Heart right ventricle (tissue), 16 donors: ENCODE measurements at regions not wholly inside any gene's neighbourhood (a gene's known extent, or its start where the extent isn't known, plus 50 kb on each side); places are given as distances from the start of the nearest gene placed in this dataset.
"Not testable (repeated sequence)": the region's sequence is repeated elsewhere in the genome, so short reads cannot be mapped to it uniquely, and the experiment has no call there.

Source experiments
- ATAC-seq, 8 donors: fragments of 200-7000 bp; cut with Tn5 transposase; one replicate each; pipeline ENCODE4 v1.9.1; 2020; ENCODE audit warnings: mild to moderate bottlenecking in 8 of 8, moderate library complexity in 8 of 8, moderate number of reproducible peaks in 1 of 8
- DNase-seq, 2 donors: peaks; one replicate each; pipeline ENCODE4 v3.0.0-alpha.2; 2020
- H3K27ac ChIP-seq, 10 donors: fragments of 200-600 bp; sonication (generic) in 2 of 10; one replicate each; pipeline versions ENCODE4 v1.5.0 to v1.8.0; 2020 to 2022; ENCODE audit warnings: mild to moderate bottlenecking in 3 of 10
- H3K27me3 ChIP-seq, 7 donors: fragments of 200-600 bp; one replicate each; pipeline ENCODE4 v1.8.0; 2021 to 2022; ENCODE audit warnings: mild to moderate bottlenecking in 2 of 7
- H3K36me3 ChIP-seq, 9 donors: fragments of 200-600 bp; sonication (generic) in 1 of 9; one replicate each; pipeline versions ENCODE4 v1.5.0 to v1.8.0; 2020 to 2022; ENCODE audit warnings: mild to moderate bottlenecking in 2 of 9
- H3K4me1 ChIP-seq, 9 donors: fragments of 200-600 bp; sonication (generic) in 1 of 9; one replicate each; pipeline versions ENCODE4 v1.5.0 to v1.8.0; 2020 to 2022; ENCODE audit warnings: mild to moderate bottlenecking in 4 of 9
- H3K4me3 ChIP-seq, 10 donors: fragments of 200-600 bp; sonication (generic) in 2 of 10; one replicate each; pipeline versions ENCODE4 v1.5.0 to v1.8.0; 2020 to 2022; ENCODE audit warnings: mild to moderate bottlenecking in 7 of 10, moderate library complexity in 2 of 10
- H3K9me3 ChIP-seq, 11 donors: fragments of 200-600 bp in 10 of 11; sonication (generic) in 2 of 11; one replicate each; pipeline versions ENCODE4 v1.5.0 to v1.8.0; 2013 to 2022; ENCODE audit warnings: mild to moderate bottlenecking in 2 of 11, control low read depth in 1 of 11, moderate library complexity in 1 of 11
- CTCF ChIP-seq, 9 donors: fragments of 200-600 bp; sonication (generic) in 2 of 9; IDR thresholded peaks; one replicate each; pipeline versions ENCODE4 v1.5.0 to v1.8.0; 2021 to 2022; ENCODE audit warnings: antibody characterized with exemption in 9 of 9, mild to moderate bottlenecking in 5 of 9, moderate library complexity in 1 of 9
- WGBS, 2 donors: extraction: QIAGEN DNeasy Blood & Tissue Kit; methylation state at CpG; one replicate each; pipeline ENCODE4 v1.1.7; 2013; ENCODE audit warnings: inconsistent platforms in 1 of 2; 5-methylcytosine and 5-hydroxymethylcytosine counted together
- intact Hi-C, 10 donors: fragments of 100-400 bp; cut with DNase I; formaldehyde crosslinking; loops; one replicate each; pipeline versions ENCODE4 v1.11.1 to v1.14.2; 2022
- donor health status: Arrhythmogenic right ventricular cardiomyopathy.
- donor health status: ischemic (EF 13 %, LVEDD 7.1; RV severe dilation, severe dysfunction).
- donor health status: healthy with polysubstance abuse.
- donor health status: DM: no; HTN: yes; CAD: no.
- donor health status: DM: no; HTN: no; CAD: no.
- donor health status: ischemic (EF 25% LVEDD 6.9; RV normal size, moderate dysfunction).
- donor health status: ischemic (EF 25% LVEDD 5.7; RV mildly dilated, moderate dysfunction).
- donor health status: healthy.
- donor health status: DM: yes; HTN: yes; CAD: no.
- donor health status: Ischemic cardiomyopathy.
- donor health status: ischemic (EF 35%, LVEDD 5.7; RV mildly dilated, moderate dysfunction).
- donor health status: nonischemic (EF 11% LVEDD 7.7; RV severe dilation, severe dysfunction).
- donor health status: DM: yes; HTN: yes; CAD: no.
- donor health status: PGD.
- donor health status: ischemic (EF 29% LVEDD 5.4; RV normal size, mild dysfunction).
- donor health status: nonischemic (EF 23%, LVEDD 6.1; RV moderate dilation, normal function).

DNA sequence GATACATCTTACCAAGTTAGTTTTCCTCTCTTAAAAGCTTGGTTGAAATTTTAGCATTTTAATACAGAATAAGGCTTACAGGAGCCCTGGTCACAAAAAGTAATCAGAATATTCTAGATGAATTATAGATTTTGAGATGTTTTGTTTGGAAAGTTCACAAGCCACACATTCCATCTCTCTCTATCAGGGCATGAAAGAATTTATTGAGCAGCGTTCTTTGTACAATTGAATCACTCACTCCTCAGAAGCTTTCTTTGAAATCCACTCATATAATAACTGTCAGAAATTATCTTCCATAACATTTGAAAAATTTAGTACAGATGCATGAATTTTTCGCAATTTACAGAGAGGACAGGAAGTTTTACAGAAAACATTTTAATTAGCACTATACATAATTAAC lies 938.6 kb upstream of the MDGA2 start:
- no peaks in the 10 kb centered on the region for H3K36me3 ChIP-seq
- no peak for TF ChIP-seq CTCF (IDR thresholded peaks at IDR 0.05)

GRCh38 chr14:48606960-48607359 lies 931.6 kb upstream of the MDGA2 start:
- WGBS, 2 donors = 79 to 82% methylated on average over 8 of the region's 8 CpGs
- H3K36me3 ChIP-seq, ATAC-seq, H3K27ac ChIP-seq, intact Hi-C loops, H3K4me3 ChIP-seq, H3K27me3 ChIP-seq, H3K4me1 ChIP-seq, DNase-seq: not testable (repeated sequence)
- peaks cover 0 to 23% (median 0%) of the 10 kb centered on the region in 11 donors for H3K9me3 ChIP-seq

More for the DNA sequence above, 938.6 kb upstream of the MDGA2 start:
- peaks cover 0 to 18% (median 0%) of the 10 kb centered on the region in 11 donors for H3K9me3 ChIP-seq
- H3K4me3 ChIP-seq = no peak overlapping the region
- no peak for ATAC-seq
- intact Hi-C loops = no loop called here
- DNase-seq = no peak
- 72 to 78% methylated on average over 2 of the region's 2 CpGs for WGBS, 2 donors
- H3K27ac ChIP-seq = no peak overlapping the region
- H3K4me1 ChIP-seq = no peaks in the 10 kb centered on the region
- H3K27me3 ChIP-seq = no peaks in the 10 kb centered on the region

DNA sequence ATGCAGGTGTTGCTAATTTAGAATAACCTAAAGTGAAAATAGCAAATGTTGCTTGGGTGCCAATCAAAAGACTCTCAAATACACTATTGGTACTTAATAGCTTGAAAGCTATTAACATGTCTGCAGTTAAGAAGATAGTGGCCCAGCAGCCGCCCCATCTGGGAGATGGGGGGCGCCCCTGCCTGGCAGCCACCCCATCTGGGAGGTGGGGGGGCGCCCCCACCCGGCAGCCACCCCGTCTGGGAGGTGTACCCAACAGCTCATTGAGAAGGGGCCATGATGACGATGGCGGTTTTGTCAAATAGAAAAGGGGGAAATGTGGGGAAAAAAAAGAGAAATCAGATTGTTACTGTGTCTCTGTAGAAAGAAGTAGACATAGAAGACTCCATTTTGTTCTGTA lies 923.1 kb upstream of the MDGA2 start:
- no peak overlapping the region for H3K27ac ChIP-seq
- intact Hi-C loops = no loop called here
- H3K4me3 ChIP-seq = no peak overlapping the region
- no peaks in the 10 kb centered on the region for H3K36me3 ChIP-seq
- no peak for ATAC-seq
- H3K9me3 ChIP-seq = peaks cover 0 to 9% (median 0%) of the 10 kb centered on the region in 11 donors
- H3K27me3 ChIP-seq = no peaks in the 10 kb centered on the region
- TF ChIP-seq CTCF (IDR thresholded peaks at IDR 0.05) = no peak
- no peaks in the 10 kb centered on the region for H3K4me1 ChIP-seq
- WGBS, 2 donors = 82 to 85% methylated on average over 7 of the region's 7 CpGs
- DNase-seq = no peak

- 77 to 90% methylated on average over 1 of the region's 1 CpG for WGBS, 2 donors
- no peaks in the 10 kb centered on the region for H3K9me3 ChIP-seq
- no peaks in the 10 kb centered on the region for H3K4me1 ChIP-seq
- TF ChIP-seq CTCF (IDR thresholded peaks at IDR 0.05) = no peak
- H3K4me3 ChIP-seq = no peak overlapping the region
- DNase-seq = no peak
- H3K27ac ChIP-seq = no peak overlapping the region
- ATAC-seq = no peak
- no peaks in the 10 kb centered on the region for H3K27me3 ChIP-seq
- intact Hi-C loops = no loop called here
- H3K36me3 ChIP-seq = no peaks in the 10 kb centered on the region
These were observed 910.7 kb upstream of the MDGA2 start for GRCh38 chr14:48586099-48586498.

DNA sequence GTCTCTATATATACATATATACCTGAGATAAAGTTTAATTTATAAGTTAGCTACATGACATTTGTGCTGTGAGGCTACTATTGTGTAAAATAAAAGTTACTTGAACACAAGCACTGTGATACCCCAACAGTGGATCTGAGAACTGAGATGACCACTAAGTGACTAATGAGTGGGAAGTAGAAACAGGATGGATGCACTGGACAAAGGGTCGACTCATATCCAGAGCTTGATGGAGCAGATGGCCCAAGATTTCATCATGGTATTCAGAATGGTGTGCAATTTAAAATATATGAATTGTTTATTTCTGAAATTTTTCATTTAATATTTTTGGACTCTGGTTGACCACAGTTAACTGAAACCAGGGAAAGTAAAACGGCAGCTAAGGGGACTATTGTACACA lies 908.6 kb upstream of the MDGA2 start:
- H3K27me3 ChIP-seq = no peaks in the 10 kb centered on the region
- ATAC-seq (no peak), DNase-seq (no peak)
- H3K4me3 ChIP-seq = no peak overlapping the region
- H3K4me1 ChIP-seq = no peaks in the 10 kb centered on the region
- H3K27ac ChIP-seq = no peak overlapping the region
- no peaks in the 10 kb centered on the region for H3K36me3 ChIP-seq
- 44 to 46% methylated on average over 2 of the region's 2 CpGs for WGBS, 2 donors
- intact Hi-C loops = no loop called here
- TF ChIP-seq CTCF (IDR thresholded peaks at IDR 0.05) = no peak
- peaks cover 0 to 3% (median 0%) of the 10 kb centered on the region in 11 donors for H3K9me3 ChIP-seq
